ENCODE measurements at regions not wholly inside any gene's neighbourhood (a gene's known extent, or its start where the extent isn't known, plus 50 kb on each side); places are given as distances from the start of the nearest gene placed in this dataset.

DNA sequence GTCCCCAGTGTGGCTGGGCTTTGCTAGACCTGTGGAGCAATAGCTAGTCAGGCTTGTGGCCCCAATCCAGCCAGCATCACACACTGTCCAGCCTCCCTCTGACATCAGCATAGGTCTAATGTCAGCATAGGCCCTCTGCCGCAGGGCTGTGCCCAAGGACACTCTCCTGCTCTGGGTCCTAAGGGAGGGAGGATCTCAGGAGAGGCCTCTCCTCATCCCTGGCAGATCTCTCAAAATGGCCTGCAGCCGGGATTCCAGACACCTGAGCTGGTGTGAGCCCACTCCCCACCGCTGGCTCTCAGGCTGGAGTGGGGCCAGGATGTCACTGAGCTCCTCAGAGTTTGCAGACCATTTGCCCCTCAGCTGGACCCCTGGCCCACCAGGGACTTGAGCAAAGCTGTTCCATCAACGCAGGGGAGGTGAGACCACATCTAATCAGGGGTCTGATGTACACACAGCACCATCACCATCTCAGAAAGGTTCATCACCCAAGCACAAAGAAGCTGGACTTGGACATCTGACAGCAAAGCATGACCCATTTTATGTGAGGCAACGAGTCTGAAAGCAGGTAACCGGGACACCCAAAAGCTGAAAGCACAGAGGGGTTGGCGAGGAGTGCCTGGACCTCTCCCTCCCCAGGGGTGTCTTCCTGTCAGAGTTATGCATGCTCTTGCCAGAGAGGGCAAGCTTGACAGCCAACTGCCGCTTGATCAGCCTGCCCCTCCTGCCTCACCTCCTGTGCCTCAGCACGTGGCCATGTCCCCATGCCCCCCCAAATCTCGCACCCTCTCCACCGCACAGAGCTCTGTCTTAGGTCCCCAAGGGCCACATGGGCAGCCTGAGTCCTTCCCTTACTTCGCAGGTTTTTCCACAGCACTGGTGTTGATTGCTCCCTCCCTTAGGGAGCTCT, 69.7 kb upstream of the SEPTIN5 start:
- TF ChIP-seq SIX5 (IDR thresholded peaks at IDR 0.05; ENCODE audit: low read depth, low read length) (no peak), CREB1 (IDR thresholded peaks at IDR 0.05) (no peak), JUN (IDR thresholded peaks at IDR 0.05; ENCODE audit: low read depth, low read length) (no peak), RBBP5 (IDR thresholded peaks at IDR 0.05; ENCODE audit: borderline replicate concordance, low read depth, low read length) (no peak), CBX8 (IDR thresholded peaks at IDR 0.05; ENCODE audit: borderline replicate concordance, low read depth, low read length) (no peak), EP300 (IDR thresholded peaks at IDR 0.05; ENCODE audit: borderline replicate concordance in 1 of 2, low read depth in 2 of 2, low read length in 2 of 2) (no peak), GABPA (IDR thresholded peaks at IDR 0.05; ENCODE audit: borderline replicate concordance, insufficient read depth, low read length) (no peak), BRCA1 (IDR thresholded peaks at IDR 0.05; ENCODE audit: low read depth, low read length) (no peak), CBX5 (IDR thresholded peaks at IDR 0.05; ENCODE audit: low read depth, low read length) (no peak), POLR2A (IDR thresholded peaks at IDR 0.05; ENCODE audit: control extremely low read depth in 1 of 2, low read depth in 2 of 2, low read length in 2 of 2) (no peak), RFX5 (IDR thresholded peaks at IDR 0.05; ENCODE audit: borderline replicate concordance, low read depth, low read length) (no peak)
- TF ChIP-seq, protein P1, sequence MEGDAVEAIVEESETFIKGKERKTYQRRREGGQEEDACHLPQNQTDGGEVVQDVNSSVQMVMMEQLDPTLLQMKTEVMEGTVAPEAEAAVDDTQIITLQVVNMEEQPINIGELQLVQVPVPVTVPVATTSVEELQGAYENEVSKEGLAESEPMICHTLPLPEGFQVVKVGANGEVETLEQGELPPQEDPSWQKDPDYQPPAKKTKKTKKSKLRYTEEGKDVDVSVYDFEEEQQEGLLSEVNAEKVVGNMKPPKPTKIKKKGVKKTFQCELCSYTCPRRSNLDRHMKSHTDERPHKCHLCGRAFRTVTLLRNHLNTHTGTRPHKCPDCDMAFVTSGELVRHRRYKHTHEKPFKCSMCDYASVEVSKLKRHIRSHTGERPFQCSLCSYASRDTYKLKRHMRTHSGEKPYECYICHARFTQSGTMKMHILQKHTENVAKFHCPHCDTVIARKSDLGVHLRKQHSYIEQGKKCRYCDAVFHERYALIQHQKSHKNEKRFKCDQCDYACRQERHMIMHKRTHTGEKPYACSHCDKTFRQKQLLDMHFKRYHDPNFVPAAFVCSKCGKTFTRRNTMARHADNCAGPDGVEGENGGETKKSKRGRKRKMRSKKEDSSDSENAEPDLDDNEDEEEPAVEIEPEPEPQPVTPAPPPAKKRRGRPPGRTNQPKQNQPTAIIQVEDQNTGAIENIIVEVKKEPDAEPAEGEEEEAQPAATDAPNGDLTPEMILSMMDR (IDR thresholded peaks at IDR 0.05; ENCODE audit: control extremely low read depth in 1 of 3, insufficient read depth in 1 of 3, low read depth in 1 of 3, low read length in 3 of 3) = no peak

Measured in H1 (cell line).